PC-9 (cell line): ENCODE measurements at regions not wholly inside any gene's neighbourhood (a gene's known extent, or its start where the extent isn't known, plus 50 kb on each side); places are given as distances from the start of the nearest gene placed in this dataset.

ENCODE experiments used
- EZH2 ChIP-seq: fragments of 200-600 bp; sonication (generic); IDR thresholded peaks from 2 replicates; pipeline ENCODE4 v1.8.0; 2017; ENCODE audit warnings: antibody characterized with exemption, low read depth
- TF ChIP-seq, protein P1 (sequence below): fragments of 200-600 bp; sonication (generic); conservative IDR thresholded peaks from 2 replicates; pipeline ENCODE4 v1.6.1; 2017; ENCODE audit warnings: mixed run types, antibody characterized with exemption, mild to moderate bottlenecking, moderate library complexity

GRCh38 chr22:26839216-26839615, 181.8 kb downstream of the MIAT start:
- TF ChIP-seq, protein P1, sequence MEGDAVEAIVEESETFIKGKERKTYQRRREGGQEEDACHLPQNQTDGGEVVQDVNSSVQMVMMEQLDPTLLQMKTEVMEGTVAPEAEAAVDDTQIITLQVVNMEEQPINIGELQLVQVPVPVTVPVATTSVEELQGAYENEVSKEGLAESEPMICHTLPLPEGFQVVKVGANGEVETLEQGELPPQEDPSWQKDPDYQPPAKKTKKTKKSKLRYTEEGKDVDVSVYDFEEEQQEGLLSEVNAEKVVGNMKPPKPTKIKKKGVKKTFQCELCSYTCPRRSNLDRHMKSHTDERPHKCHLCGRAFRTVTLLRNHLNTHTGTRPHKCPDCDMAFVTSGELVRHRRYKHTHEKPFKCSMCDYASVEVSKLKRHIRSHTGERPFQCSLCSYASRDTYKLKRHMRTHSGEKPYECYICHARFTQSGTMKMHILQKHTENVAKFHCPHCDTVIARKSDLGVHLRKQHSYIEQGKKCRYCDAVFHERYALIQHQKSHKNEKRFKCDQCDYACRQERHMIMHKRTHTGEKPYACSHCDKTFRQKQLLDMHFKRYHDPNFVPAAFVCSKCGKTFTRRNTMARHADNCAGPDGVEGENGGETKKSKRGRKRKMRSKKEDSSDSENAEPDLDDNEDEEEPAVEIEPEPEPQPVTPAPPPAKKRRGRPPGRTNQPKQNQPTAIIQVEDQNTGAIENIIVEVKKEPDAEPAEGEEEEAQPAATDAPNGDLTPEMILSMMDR: no peak
- no peak for TF ChIP-seq EZH2
